AG04450 (cell line): ENCODE measurements at regions not wholly inside any gene's neighbourhood (a gene's known extent, or its start where the extent isn't known, plus 50 kb on each side); places are given as distances from the start of the nearest gene placed in this dataset. TPM values are rescaled to one million over a fixed set of nuclear protein-coding genes. Genes with fewer than 3 reads are reported as not detected.
A peak's percentile ranks its signal among the peaks of the same experiment; 100 is the strongest.

Experiments
- small RNA-seq: library from RNA; depleted of rRNA; stranded (forward); fragments of <200 nt; gene quantifications from one replicate; pipeline ENCODE3, GENCODE V24; 2012; ENCODE audit warnings: low read depth; ENCODE audit not compliant: insufficient read length

Small RNA genes lying in the stretch of these regions (small RNA-seq; reads per million reads assigned to genes)
- gene AC239809.1 (not detected), gene MIR6077 (not detected), gene RF00019 (not detected), gene RNU1-120P (1.1 reads per million), gene RNU1-122P (2.2 reads per million), gene RNU1-13P (not detected), gene RNVU1-1 (7.8 reads per million, percentile 65 among the genes with 10 or more reads in this experiment), gene RNVU1-2 (not detected), gene RNVU1-3 (8.1 reads per million, percentile 66 among the genes with 10 or more reads in this experiment)
